Thoracic aorta (tissue), 2 donors: ENCODE measurements at regions not wholly inside any gene's neighbourhood (a gene's known extent, or its start where the extent isn't known, plus 50 kb on each side); places are given as distances from the start of the nearest gene placed in this dataset.

ENCODE experiments used
- ATAC-seq: fragments of 150-250 bp; one replicate; pipeline ENCODE4 v1.8.0; 2017; ENCODE audit warnings: low read depth; ENCODE audit not compliant: insufficient number of reproducible peaks, low FRiP score
- DNase-seq: peaks from one replicate; pipeline ENCODE4 v3.0.0-alpha.2; 2020; ENCODE audit warnings: low spot score
- H3K27ac ChIP-seq, 2 donors: fragments of 200-600 bp; sonication (generic); 1 replicate in 1 of 2; 2 replicates in 1 of 2; pipeline ENCODE4 v1.5.1; 2016; ENCODE audit warnings: mild to moderate bottlenecking in 2 of 2, moderate library complexity in 2 of 2
- H3K27me3 ChIP-seq: fragments of 200-600 bp; sonication (generic); replicated peaks from 2 replicates; pipeline ENCODE4 v1.6.0; 2016; ENCODE audit warnings: mild to moderate bottlenecking; ENCODE audit not compliant: insufficient read depth
- H3K36me3 ChIP-seq: fragments of 200-600 bp; sonication (generic); one replicate; pipeline ENCODE4 v1.5.1; 2016
- H3K4me1 ChIP-seq, 2 donors: fragments of 200-600 bp; sonication (generic); 1 replicate in 1 of 2; 2 replicates in 1 of 2; pipeline versions ENCODE4 v1.5.1 to v1.6.0; 2016; ENCODE audit warnings: low read depth in 2 of 2, mild to moderate bottlenecking in 1 of 2; ENCODE audit not compliant: control insufficient read depth in 1 of 2
- H3K4me3 ChIP-seq: fragments of 200-600 bp; sonication (generic); 2 replicates; pipeline ENCODE4 v1.5.1; 2016; ENCODE audit warnings: mild to moderate bottlenecking
- H3K9me3 ChIP-seq: fragments of 200-600 bp; sonication (generic); 2 replicates; pipeline ENCODE4 v1.5.1; 2016
- TF ChIP-seq, protein P1 (sequence below): fragments of 200-600 bp; sonication (generic); IDR thresholded peaks from one replicate; pipeline ENCODE4 v1.5.1; 2019; ENCODE audit warnings: antibody characterized with exemption

- no peaks in the 10 kb centered on the region for H3K9me3 ChIP-seq
- H3K4me1 ChIP-seq: no peaks in the 10 kb centered on the region
- H3K27me3 ChIP-seq: no peaks in the 10 kb centered on the region
- H3K27ac ChIP-seq: no peak overlapping the region
- no peaks in the 10 kb centered on the region for H3K36me3 ChIP-seq
- ATAC-seq: no peak
- TF ChIP-seq, protein P1, sequence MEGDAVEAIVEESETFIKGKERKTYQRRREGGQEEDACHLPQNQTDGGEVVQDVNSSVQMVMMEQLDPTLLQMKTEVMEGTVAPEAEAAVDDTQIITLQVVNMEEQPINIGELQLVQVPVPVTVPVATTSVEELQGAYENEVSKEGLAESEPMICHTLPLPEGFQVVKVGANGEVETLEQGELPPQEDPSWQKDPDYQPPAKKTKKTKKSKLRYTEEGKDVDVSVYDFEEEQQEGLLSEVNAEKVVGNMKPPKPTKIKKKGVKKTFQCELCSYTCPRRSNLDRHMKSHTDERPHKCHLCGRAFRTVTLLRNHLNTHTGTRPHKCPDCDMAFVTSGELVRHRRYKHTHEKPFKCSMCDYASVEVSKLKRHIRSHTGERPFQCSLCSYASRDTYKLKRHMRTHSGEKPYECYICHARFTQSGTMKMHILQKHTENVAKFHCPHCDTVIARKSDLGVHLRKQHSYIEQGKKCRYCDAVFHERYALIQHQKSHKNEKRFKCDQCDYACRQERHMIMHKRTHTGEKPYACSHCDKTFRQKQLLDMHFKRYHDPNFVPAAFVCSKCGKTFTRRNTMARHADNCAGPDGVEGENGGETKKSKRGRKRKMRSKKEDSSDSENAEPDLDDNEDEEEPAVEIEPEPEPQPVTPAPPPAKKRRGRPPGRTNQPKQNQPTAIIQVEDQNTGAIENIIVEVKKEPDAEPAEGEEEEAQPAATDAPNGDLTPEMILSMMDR: no peak
- no peak overlapping the region for H3K4me3 ChIP-seq
- no peak for DNase-seq
Measured at GRCh38 chr9:126067031-126067734, 259.4 kb upstream of the MVB12B start.

DNA sequence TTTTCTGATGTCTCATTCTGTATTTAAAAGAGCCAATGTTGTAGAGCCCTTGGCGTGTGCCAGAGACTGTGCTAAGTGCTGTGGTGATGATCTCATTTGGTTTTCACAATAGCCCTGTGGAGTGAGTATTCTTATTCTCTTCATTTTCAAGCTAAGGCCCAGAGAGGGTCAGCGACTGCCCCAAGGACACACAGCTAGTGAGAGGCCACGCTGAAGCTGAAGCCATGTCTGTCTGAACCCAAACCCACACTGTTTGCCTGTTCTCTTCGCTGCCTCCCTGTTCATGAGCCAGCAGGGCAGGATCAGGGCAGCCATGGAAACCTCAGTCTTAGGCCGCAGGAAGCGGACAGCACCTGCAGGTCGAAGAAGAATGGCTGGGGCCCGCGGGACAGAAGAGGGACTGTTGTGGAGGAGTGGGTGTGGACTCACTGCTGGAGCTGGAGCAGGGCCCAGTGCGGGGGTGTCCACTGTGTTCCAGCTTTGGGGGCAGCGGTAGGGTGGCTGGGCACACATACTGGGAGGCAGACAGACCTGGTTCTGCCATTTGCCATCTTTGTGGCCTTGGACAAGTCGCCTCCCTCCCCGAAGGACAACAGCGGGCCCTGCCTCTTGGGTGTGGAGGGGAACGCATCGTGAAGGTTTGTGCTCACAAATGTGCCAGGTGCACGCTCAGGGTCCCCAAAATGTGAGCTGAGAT is 257.9 kb upstream of the MVB12B start:
- Histone ChIP-seq H3K36me3 (no peaks in the 10 kb centered on the region), H3K27ac (no peak overlapping the region), H3K4me1 (no peaks in the 10 kb centered on the region), H3K27me3 (no peaks in the 10 kb centered on the region), H3K4me3 (no peak overlapping the region), H3K9me3 (no peaks in the 10 kb centered on the region)
- ATAC-seq (no peak), DNase-seq (no peak)
- TF ChIP-seq, protein P1: no peak

DNA sequence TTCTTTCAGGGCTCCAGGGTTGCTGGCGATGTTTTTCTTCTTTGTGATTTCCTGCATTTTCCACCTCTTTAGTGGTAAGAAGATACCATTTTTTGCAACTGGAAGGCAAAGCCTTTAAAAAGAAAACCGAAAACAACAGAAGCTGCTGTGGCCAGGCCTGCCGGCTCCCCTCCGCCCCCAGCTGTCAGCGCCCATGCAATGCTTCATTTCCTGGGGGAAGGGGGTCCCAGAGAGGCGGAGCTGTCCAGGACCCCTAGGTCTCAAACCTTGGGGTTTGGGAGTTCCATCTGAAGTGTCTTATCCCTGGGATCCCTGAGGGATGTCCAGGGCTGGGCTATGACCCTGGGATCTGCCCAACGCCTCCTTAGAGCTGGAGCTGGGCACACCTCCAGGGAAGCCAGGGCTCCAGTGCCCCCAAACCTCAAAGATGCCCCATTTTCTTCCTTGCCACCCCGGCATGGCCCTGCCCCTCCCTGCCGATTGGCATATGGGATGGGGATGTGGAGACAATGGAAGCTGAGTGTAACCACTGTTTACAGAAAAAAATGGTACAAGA is 257.2 kb upstream of the MVB12B start:
- TF ChIP-seq, protein P1: no peak

DNA sequence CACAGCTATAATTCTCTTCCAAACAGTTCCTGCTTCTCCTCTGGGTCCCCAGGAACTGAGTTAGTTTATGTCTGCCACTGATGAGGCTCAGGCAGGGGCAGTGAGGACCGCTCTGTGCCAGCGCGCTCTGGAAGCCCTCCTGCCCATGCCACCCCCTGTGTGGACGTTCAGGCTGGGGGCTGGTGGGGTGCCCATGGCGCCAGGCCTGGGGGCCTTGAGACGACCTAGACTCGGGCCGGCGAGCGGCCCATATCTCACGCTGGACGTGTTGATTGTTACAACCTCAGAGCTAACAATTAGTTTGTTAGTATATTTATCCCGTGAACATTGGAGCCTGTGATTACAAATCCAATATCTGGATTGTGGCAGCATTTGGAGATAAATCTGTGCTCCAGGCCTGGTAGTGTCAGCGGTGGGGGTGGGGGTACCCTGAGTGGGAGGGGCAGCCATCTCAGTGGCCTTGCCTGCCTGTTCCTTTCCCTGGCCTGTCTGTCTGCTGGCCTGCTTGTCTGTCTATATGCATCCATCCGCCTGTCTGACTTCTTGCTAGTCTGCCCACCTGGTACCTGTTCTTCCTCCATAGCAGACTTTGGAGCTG is 256.5 kb upstream of the MVB12B start:
- Histone ChIP-seq H3K4me1 (no peaks in the 10 kb centered on the region), H3K27me3 (no peaks in the 10 kb centered on the region), H3K4me3 (no peak overlapping the region), H3K9me3 (no peaks in the 10 kb centered on the region), H3K36me3 (no peaks in the 10 kb centered on the region), H3K27ac (no peak overlapping the region)
- TF ChIP-seq, protein P1: no peak
- ATAC-seq (no peak), DNase-seq (no peak)

More for the DNA sequence above, 257.2 kb upstream of the MVB12B start:
- H3K36me3 ChIP-seq: no peaks in the 10 kb centered on the region
- no peaks in the 10 kb centered on the region for H3K27me3 ChIP-seq
- H3K9me3 ChIP-seq: no peaks in the 10 kb centered on the region
- H3K4me3 ChIP-seq: no peak overlapping the region
- H3K27ac ChIP-seq: no peak overlapping the region
- DNase-seq: no peak
- H3K4me1 ChIP-seq: no peaks in the 10 kb centered on the region
- ATAC-seq: no peak
